ENCODE measurements at regions not wholly inside any gene's neighbourhood (a gene's known extent, or its start where the extent isn't known, plus 50 kb on each side); places are given as distances from the start of the nearest gene placed in this dataset.

- DNase-seq (ENCODE audit: low read depth), result no peak
Observed at GRCh38 chr12:71057330-71057729, 100.5 kb downstream of the TSPAN8 start.

GRCh38 chr12:71054551-71054950 lies 103.2 kb downstream of the TSPAN8 start:
- H3K4me3 ChIP-seq (ENCODE audit: low read depth, low read length), result no peak overlapping the region
- DNase-seq (ENCODE audit: low read depth), result no peak

More at GRCh38 chr12:71057330-71057729, 100.5 kb downstream of the TSPAN8 start:
- TF ChIP-seq, protein P1, sequence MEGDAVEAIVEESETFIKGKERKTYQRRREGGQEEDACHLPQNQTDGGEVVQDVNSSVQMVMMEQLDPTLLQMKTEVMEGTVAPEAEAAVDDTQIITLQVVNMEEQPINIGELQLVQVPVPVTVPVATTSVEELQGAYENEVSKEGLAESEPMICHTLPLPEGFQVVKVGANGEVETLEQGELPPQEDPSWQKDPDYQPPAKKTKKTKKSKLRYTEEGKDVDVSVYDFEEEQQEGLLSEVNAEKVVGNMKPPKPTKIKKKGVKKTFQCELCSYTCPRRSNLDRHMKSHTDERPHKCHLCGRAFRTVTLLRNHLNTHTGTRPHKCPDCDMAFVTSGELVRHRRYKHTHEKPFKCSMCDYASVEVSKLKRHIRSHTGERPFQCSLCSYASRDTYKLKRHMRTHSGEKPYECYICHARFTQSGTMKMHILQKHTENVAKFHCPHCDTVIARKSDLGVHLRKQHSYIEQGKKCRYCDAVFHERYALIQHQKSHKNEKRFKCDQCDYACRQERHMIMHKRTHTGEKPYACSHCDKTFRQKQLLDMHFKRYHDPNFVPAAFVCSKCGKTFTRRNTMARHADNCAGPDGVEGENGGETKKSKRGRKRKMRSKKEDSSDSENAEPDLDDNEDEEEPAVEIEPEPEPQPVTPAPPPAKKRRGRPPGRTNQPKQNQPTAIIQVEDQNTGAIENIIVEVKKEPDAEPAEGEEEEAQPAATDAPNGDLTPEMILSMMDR (IDR thresholded peaks at IDR 0.05; ENCODE audit: insufficient read depth, low read length), result no peak
- no peak overlapping the region for H3K4me3 ChIP-seq (ENCODE audit: low read depth, low read length)

DNA sequence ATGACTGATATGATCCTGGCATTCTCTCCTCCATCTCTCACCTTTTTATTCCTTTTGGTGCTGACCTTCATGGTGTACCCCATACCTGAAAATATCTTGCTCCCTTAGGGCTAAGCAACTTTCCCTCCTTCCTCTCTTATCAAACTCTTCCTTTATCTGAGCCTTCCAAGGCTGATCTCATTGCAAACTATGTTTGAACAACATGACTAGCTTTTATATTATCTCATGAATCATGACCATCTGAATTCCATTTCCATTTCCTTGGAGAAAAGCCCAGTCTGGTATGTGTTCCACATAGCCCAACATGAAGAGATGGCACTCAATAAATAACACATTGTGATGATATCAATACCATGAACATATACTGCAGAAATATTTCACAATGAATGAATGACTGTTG lies 111.6 kb downstream of the TSPAN8 start:
- DNase-seq (ENCODE audit: low read depth), result peak; percentile 90
- TF ChIP-seq, protein P1 (IDR thresholded peaks at IDR 0.05; ENCODE audit: insufficient read depth, low read length), result no peak
- no peak overlapping the region for H3K4me3 ChIP-seq (ENCODE audit: low read depth, low read length)

More at GRCh38 chr12:71054551-71054950, 103.2 kb downstream of the TSPAN8 start:
- TF ChIP-seq, protein P1 (IDR thresholded peaks at IDR 0.05; ENCODE audit: insufficient read depth, low read length), result no peak

- TF ChIP-seq, protein P1 (IDR thresholded peaks at IDR 0.05; ENCODE audit: insufficient read depth, low read length), result no peak
- no peak overlapping the region for H3K4me3 ChIP-seq (ENCODE audit: low read depth, low read length)
- DNase-seq (ENCODE audit: low read depth), result peak; percentile 88
Observed at GRCh38 chr12:71045781-71046180, 112.0 kb downstream of the TSPAN8 start.

GRCh38 chr12:71041476-71041875 lies 116.3 kb downstream of the TSPAN8 start:
- no peak overlapping the region for H3K4me3 ChIP-seq (ENCODE audit: low read depth, low read length)
- TF ChIP-seq, protein P1 (IDR thresholded peaks at IDR 0.05; ENCODE audit: insufficient read depth, low read length), result no peak
- DNase-seq (ENCODE audit: low read depth), result no peak

DNA sequence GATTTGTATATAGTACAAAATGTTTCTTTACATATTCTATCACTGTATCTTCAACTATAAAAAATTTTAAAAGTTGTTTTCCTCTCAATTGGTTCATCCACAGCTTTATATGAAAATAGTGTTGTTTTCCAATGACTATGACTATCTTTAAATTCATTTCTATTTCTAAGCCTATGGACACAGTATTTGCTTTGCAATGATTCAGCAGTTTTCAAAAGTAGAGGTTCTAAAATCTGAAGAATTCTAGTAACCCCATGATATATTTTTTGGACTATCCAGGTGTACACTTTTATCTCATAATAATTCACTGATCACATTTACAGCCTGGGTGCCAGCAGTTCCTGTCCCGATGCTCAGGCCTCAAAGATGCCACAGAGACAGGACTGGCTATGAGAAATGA lies 118.4 kb upstream of the PTPRR start:
- TF ChIP-seq, protein P1 (IDR thresholded peaks at IDR 0.05; ENCODE audit: insufficient read depth, low read length), result no peak
- DNase-seq (ENCODE audit: low read depth), result no peak
- H3K4me3 ChIP-seq (ENCODE audit: low read depth, low read length), result no peak overlapping the region

DNA sequence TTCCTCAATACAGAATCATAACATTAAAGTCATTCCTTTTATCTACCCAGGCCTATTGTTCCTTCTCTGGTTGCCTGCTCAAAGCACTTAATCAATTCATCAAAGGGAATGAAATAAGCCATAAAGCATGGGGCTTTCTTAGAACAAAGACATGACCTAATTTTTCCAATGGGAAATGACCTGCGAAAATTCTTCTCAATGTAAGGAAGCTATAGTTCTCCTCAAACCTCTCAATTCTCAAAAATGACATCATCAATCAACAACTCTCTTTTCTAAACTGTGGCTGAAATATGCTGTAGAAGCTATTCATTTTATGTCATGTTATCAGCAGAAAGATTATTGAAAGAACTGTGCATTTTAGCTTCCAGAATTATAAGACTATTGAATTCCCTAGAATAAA lies 116.0 kb upstream of the PTPRR start:
- TF ChIP-seq, protein P1 (IDR thresholded peaks at IDR 0.05; ENCODE audit: insufficient read depth, low read length), result no peak
- peak; percentile 69 for DNase-seq (ENCODE audit: low read depth)
- no peak overlapping the region for H3K4me3 ChIP-seq (ENCODE audit: low read depth, low read length)

Measured in fibroblast of the aortic adventitia (primary cell).